Prostate gland (tissue), 2 donors: ENCODE measurements at regions not wholly inside any gene's neighbourhood (a gene's known extent, or its start where the extent isn't known, plus 50 kb on each side); places are given as distances from the start of the nearest gene placed in this dataset.

ENCODE experiments used
- DNase-seq: peaks from one replicate; pipeline ENCODE4 v3.0.0-alpha.2; 2019; ENCODE audit warnings: low spot score
- H3K27ac ChIP-seq, 2 donors: fragments of 200-600 bp; sonication (generic); 2 replicates each; pipeline ENCODE4 v1.5.1; 2017 to 2019
- H3K27me3 ChIP-seq: fragments of 200-600 bp; sonication (generic); replicated peaks from 2 replicates; pipeline ENCODE4 v1.5.1; 2019; ENCODE audit not compliant: insufficient read depth
- H3K36me3 ChIP-seq, 2 donors: fragments of 200-600 bp; sonication (generic); 1 replicate in 1 of 2; 2 replicates in 1 of 2; pipeline versions ENCODE4 v1.5.1 to v1.8.1; 2017 to 2019
- H3K4me1 ChIP-seq: fragments of 200-600 bp; sonication (generic); replicated peaks from 2 replicates; pipeline ENCODE4 v1.5.1; 2019
- H3K4me3 ChIP-seq, 2 donors: fragments of 200-600 bp; sonication (generic); 2 replicates each; pipeline ENCODE4 v1.5.1; 2017 to 2019
- H3K9me3 ChIP-seq: fragments of 200-600 bp; sonication (generic); 2 replicates; pipeline ENCODE4 v1.5.1; 2017
- CTCF ChIP-seq, 4 experiments: fragments of 200-600 bp in 2 of 4; fragments of 450-650 bp in 2 of 4; sonication (generic) in 2 of 4; IDR thresholded peaks; 1 replicate in 3 of 4; 2 replicates in 1 of 4; pipeline ENCODE4 v1.5.1; 2016 to 2019; ENCODE audit warnings: antibody characterized with exemption in 4 of 4, mild to moderate bottlenecking in 2 of 4, moderate library complexity in 2 of 4
- POLR2A ChIP-seq: fragments of 450-650 bp; IDR thresholded peaks from one replicate; pipeline ENCODE4 v1.6.1; 2016; ENCODE audit warnings: antibody characterized with exemption, mild to moderate bottlenecking
- POLR2AphosphoS5 ChIP-seq: sonication (generic); formaldehyde crosslinking; IDR thresholded peaks from one replicate; pipeline ENCODE4 v1.6.1; 2017; ENCODE audit warnings: antibody characterized with exemption
- WGBS: methylation state at CpG from one replicate; pipeline ENCODE4 v1.1.5; 2018; 5-methylcytosine and 5-hydroxymethylcytosine counted together
- intact Hi-C: fragments of 100-400 bp; cut with DNase I; formaldehyde crosslinking; loops from one replicate; pipeline ENCODE4 v1.14.2; 2022

- Histone ChIP-seq H3K9me3 (no peaks in the 10 kb centered on the region), H3K27ac (no peak overlapping the region), H3K27me3 (no peaks in the 10 kb centered on the region), H3K4me1 (no peaks in the 10 kb centered on the region), H3K36me3 (no peaks in the 10 kb centered on the region), H3K4me3 (no peak overlapping the region)
- TF ChIP-seq CTCF (IDR thresholded peaks at IDR 0.05) = no peak
- no peak for TF ChIP-seq POLR2AphosphoS5
- TF ChIP-seq POLR2A = no peak
- intact Hi-C loops = no loop called here
- DNase-seq = no peak
- 93% methylated on average over 2 of the region's 2 CpGs for WGBS
Measured at GRCh38 chr3:148219999-148220398, 477.7 kb upstream of the AGTR1 start.

GRCh38 chr3:148221303-148221702, 476.4 kb upstream of the AGTR1 start:
- intact Hi-C loops = no loop called here
- H3K36me3 ChIP-seq = no peaks in the 10 kb centered on the region
- no peak overlapping the region for H3K4me3 ChIP-seq
- no peaks in the 10 kb centered on the region for H3K4me1 ChIP-seq
- DNase-seq = no peak
- no peaks in the 10 kb centered on the region for H3K9me3 ChIP-seq
- no peak overlapping the region for H3K27ac ChIP-seq
- no peaks in the 10 kb centered on the region for H3K27me3 ChIP-seq
- WGBS = 82% methylated on average over 1 of the region's 1 CpG
- no peak for TF ChIP-seq CTCF (IDR thresholded peaks at IDR 0.05)

- Histone ChIP-seq H3K9me3 (no peaks in the 10 kb centered on the region), H3K4me1 (no peaks in the 10 kb centered on the region), H3K4me3 (no peak overlapping the region), H3K27me3 (no peaks in the 10 kb centered on the region), H3K27ac (no peak overlapping the region), H3K36me3 (no peaks in the 10 kb centered on the region)
- intact Hi-C loops = no loop called here
- DNase-seq = no peak
- 13% methylated on average over 2 of the region's 2 CpGs for WGBS
- TF ChIP-seq CTCF (IDR thresholded peaks at IDR 0.05) = no peak
- no peak for TF ChIP-seq POLR2AphosphoS5
- TF ChIP-seq POLR2A = no peak
Measured at GRCh38 chr3:148223266-148223665, 474.4 kb upstream of the AGTR1 start.

GRCh38 chr3:148226246-148226645, 471.5 kb upstream of the AGTR1 start:
- Histone ChIP-seq H3K4me3 (no peak overlapping the region), H3K27me3 (no peaks in the 10 kb centered on the region), H3K36me3 (no peaks in the 10 kb centered on the region), H3K4me1 (no peaks in the 10 kb centered on the region), H3K9me3 (no peaks in the 10 kb centered on the region), H3K27ac (no peak overlapping the region)
- DNase-seq = no peak
- WGBS = 64% methylated on average over 3 of the region's 3 CpGs
- intact Hi-C loops = no loop called here
- TF ChIP-seq POLR2AphosphoS5 (no peak), CTCF (IDR thresholded peaks at IDR 0.05) (no peak), POLR2A (no peak)

- Histone ChIP-seq H3K27ac (no peak overlapping the region), H3K4me3 (no peak overlapping the region), H3K36me3 (no peaks in the 10 kb centered on the region), H3K27me3 (no peaks in the 10 kb centered on the region), H3K4me1 (no peaks in the 10 kb centered on the region), H3K9me3 (no peaks in the 10 kb centered on the region)
- no peak for TF ChIP-seq POLR2A
- no peak for TF ChIP-seq CTCF (IDR thresholded peaks at IDR 0.05)
- TF ChIP-seq POLR2AphosphoS5 = no peak
- 81% methylated on average over 1 of the region's 1 CpG for WGBS
- intact Hi-C loops = no loop called here
- DNase-seq = no peak
Measured at GRCh38 chr3:148227534-148227933, 470.2 kb upstream of the AGTR1 start.
